HT-29 (cell line): ENCODE measurements at regions not wholly inside any gene's neighbourhood (a gene's known extent, or its start where the extent isn't known, plus 50 kb on each side); places are given as distances from the start of the nearest gene placed in this dataset.
A peak's percentile ranks its signal among the peaks of the same experiment; 100 is the strongest.

Source experiments
- DNase-seq: peaks from one replicate; pipeline ENCODE4 v3.0.0-alpha.2; 2015; ENCODE audit warnings: low spot score

- no peak for DNase-seq
Observed at GRCh38 chr16:66289986-66290385, 76.5 kb upstream of the CDH5 start.

- no peak for DNase-seq
Observed at GRCh38 chr16:66289051-66289680, 77.3 kb upstream of the CDH5 start.

- DNase-seq = no peak
Observed at GRCh38 chr16:66287926-66288325, 78.6 kb upstream of the CDH5 start.

- no peak for DNase-seq
Observed at GRCh38 chr16:66287416-66287815, 79.1 kb upstream of the CDH5 start.

- no peak for DNase-seq
Observed at GRCh38 chr16:66286527-66286926, 80.0 kb upstream of the CDH5 start.

- DNase-seq = peak; percentile 67
Observed at GRCh38 chr16:66278604-66279262, 87.8 kb upstream of the CDH5 start.

- DNase-seq = peak; percentile 76
Observed at GRCh38 chr16:66278111-66278531, 88.4 kb upstream of the CDH5 start.

GRCh38 chr16:66277311-66278070 is 89.0 kb upstream of the CDH5 start:
- DNase-seq = no peak

GRCh38 chr16:66275775-66276428 is 90.6 kb upstream of the CDH5 start:
- DNase-seq = peak; percentile 77

- DNase-seq = peak; percentile 39
Observed at GRCh38 chr16:66274335-66275110, 92.0 kb upstream of the CDH5 start.

GRCh38 chr16:66273644-66274334 is 92.7 kb upstream of the CDH5 start:
- DNase-seq = peak; percentile 13

- DNase-seq = no peak
Observed at GRCh38 chr16:66273053-66273452, 93.4 kb upstream of the CDH5 start.

- no peak for DNase-seq
Observed at GRCh38 chr16:66272461-66272860, 94.0 kb upstream of the CDH5 start.

GRCh38 chr16:66271074-66272060 is 95.1 kb upstream of the CDH5 start:
- DNase-seq = no peak

GRCh38 chr16:66270333-66270927 is 96.1 kb upstream of the CDH5 start:
- DNase-seq = peak; percentile 64

- no peak for DNase-seq
Observed at GRCh38 chr16:66269617-66270332, 96.7 kb upstream of the CDH5 start.

GRCh38 chr16:66267292-66268014 is 99.0 kb upstream of the CDH5 start:
- no peak for DNase-seq
